Brain microvascular endothelial cell (primary cell): ENCODE measurements at regions not wholly inside any gene's neighbourhood (a gene's known extent, or its start where the extent isn't known, plus 50 kb on each side); places are given as distances from the start of the nearest gene placed in this dataset.

Experiments
- DNase-seq: peaks from one replicate; pipeline ENCODE4 v3.0.0-alpha.2; 2020
- H3K27ac ChIP-seq: fragments of 250-450 bp; sonication (Bioruptor Pico); 2 replicates; pipeline ENCODE4 v1.5.1; 2020; ENCODE audit warnings: mild to moderate bottlenecking, moderate library complexity
- H3K27me3 ChIP-seq: fragments of 250-450 bp; sonication (Bioruptor Pico); replicated peaks from 2 replicates; pipeline ENCODE4 v1.5.1; 2020; ENCODE audit warnings: mild to moderate bottlenecking
- H3K36me3 ChIP-seq: fragments of 250-450 bp; sonication (Bioruptor Pico); replicated peaks from 2 replicates; pipeline ENCODE4 v1.5.1; 2020; ENCODE audit warnings: mild to moderate bottlenecking
- H3K4me3 ChIP-seq: 2 replicates; pipeline ENCODE4 v1.5.1; 2011; ENCODE audit warnings: low read depth, mild to moderate bottlenecking, control low read depth, low read length, moderate library complexity
- in situ Hi-C: cut with HindIII; loops from 2 replicates; pipeline ENCODE4 v1.10.0; 2017; ENCODE audit warnings: low sequenced_read_pairs, low pct_ligation_motif_present
- TF ChIP-seq, protein P1 (sequence below): IDR thresholded peaks from 2 replicates; pipeline ENCODE4 v1.5.1; 2011; ENCODE audit warnings: low read depth, mild to moderate bottlenecking, moderate library complexity, low read length, control low read depth, inconsistent platforms; ENCODE audit errors: missing control alignments

DNA sequence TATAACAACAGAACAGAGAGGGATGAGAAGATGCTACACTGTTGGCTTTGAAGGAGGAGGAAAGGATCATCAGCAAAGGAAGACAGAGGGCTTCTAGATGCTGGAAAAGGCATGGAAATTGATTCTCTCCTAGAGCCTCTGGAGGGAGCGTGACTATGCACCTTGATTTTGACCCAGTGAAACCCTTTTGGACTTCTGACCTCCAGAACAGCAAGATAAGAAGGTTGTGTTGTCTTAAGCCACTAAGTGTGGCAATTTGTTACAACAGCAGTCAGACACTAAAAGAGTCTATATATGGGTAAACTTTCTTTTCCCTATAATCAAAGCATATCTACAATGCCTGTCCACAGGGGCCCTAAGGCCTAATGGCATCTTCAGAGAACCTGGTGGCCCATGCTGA lies 56.1 kb upstream of the MVB12B start:
- Histone ChIP-seq H3K4me3 (no peak overlapping the region), H3K36me3 (no peaks in the 10 kb centered on the region), H3K27ac (no peak overlapping the region), H3K27me3 (peaks cover 2% of the 10 kb centered on the region)
- DNase-seq = no peak
- in situ Hi-C loops = no loop called here
- TF ChIP-seq, protein P1, sequence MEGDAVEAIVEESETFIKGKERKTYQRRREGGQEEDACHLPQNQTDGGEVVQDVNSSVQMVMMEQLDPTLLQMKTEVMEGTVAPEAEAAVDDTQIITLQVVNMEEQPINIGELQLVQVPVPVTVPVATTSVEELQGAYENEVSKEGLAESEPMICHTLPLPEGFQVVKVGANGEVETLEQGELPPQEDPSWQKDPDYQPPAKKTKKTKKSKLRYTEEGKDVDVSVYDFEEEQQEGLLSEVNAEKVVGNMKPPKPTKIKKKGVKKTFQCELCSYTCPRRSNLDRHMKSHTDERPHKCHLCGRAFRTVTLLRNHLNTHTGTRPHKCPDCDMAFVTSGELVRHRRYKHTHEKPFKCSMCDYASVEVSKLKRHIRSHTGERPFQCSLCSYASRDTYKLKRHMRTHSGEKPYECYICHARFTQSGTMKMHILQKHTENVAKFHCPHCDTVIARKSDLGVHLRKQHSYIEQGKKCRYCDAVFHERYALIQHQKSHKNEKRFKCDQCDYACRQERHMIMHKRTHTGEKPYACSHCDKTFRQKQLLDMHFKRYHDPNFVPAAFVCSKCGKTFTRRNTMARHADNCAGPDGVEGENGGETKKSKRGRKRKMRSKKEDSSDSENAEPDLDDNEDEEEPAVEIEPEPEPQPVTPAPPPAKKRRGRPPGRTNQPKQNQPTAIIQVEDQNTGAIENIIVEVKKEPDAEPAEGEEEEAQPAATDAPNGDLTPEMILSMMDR = no peak

GRCh38 chr9:126275386-126276001 lies 51.1 kb upstream of the MVB12B start:
- no peaks in the 10 kb centered on the region for H3K36me3 ChIP-seq
- in situ Hi-C loops = no loop called here
- TF ChIP-seq, protein P1 = no peak
- no peak overlapping the region for H3K27ac ChIP-seq
- DNase-seq = no peak
- H3K4me3 ChIP-seq = no peak overlapping the region
- no peaks in the 10 kb centered on the region for H3K27me3 ChIP-seq

- TF ChIP-seq, protein P1 = no peak
- no peaks in the 10 kb centered on the region for H3K27me3 ChIP-seq
- no peaks in the 10 kb centered on the region for H3K36me3 ChIP-seq
- no peak overlapping the region for H3K4me3 ChIP-seq
- in situ Hi-C loops = no loop called here
- DNase-seq = no peak
- H3K27ac ChIP-seq = no peak overlapping the region
Measured at GRCh38 chr9:126276056-126276728, 50.4 kb upstream of the MVB12B start.
